Stimulated activated CD4-positive, alpha-beta T cell treated with anti-CD3 and anti-CD28 coated beads, Interleukin-12 subunit alpha, Interleukin-12 subunit beta, amount 100 ng/mL, for 48 hours (primary cell): ENCODE measurements at regions not wholly inside any gene's neighbourhood (a gene's known extent, or its start where the extent isn't known, plus 50 kb on each side); places are given as distances from the start of the nearest gene placed in this dataset.

Source experiments
- DNase-seq, 3 donors: peaks; one replicate each; pipeline ENCODE4 v3.0.0-alpha.2; 2020; ENCODE audit warnings: low read depth in 2 of 3, low spot score in 1 of 3

GRCh38 chr3:67896130-67896529 is 241.7 kb upstream of the SUCLG2 start:
- DNase-seq: no peak

- no peak for DNase-seq
These were observed 240.1 kb upstream of the SUCLG2 start for GRCh38 chr3:67894510-67894909.

GRCh38 chr3:67884345-67884744 is 229.9 kb upstream of the SUCLG2 start:
- no peak for DNase-seq

GRCh38 chr3:67883766-67884165 is 229.4 kb upstream of the SUCLG2 start:
- DNase-seq: no peak

- no peak for DNase-seq
These were observed 228.6 kb upstream of the SUCLG2 start for GRCh38 chr3:67882981-67883380.

- no peak for DNase-seq
These were observed 221.8 kb upstream of the SUCLG2 start for GRCh38 chr3:67876261-67876660.

GRCh38 chr3:67875858-67876257 is 221.4 kb upstream of the SUCLG2 start:
- DNase-seq: no peak

GRCh38 chr3:67875338-67875737 is 220.9 kb upstream of the SUCLG2 start:
- no peak for DNase-seq

- DNase-seq: no peak
These were observed 216.1 kb upstream of the SUCLG2 start for GRCh38 chr3:67870477-67870876.

- no peak for DNase-seq
These were observed 212.2 kb upstream of the SUCLG2 start for GRCh38 chr3:67866571-67866970.

GRCh38 chr3:67864587-67865183 is 210.3 kb upstream of the SUCLG2 start:
- no peak for DNase-seq

GRCh38 chr3:67863869-67864268 is 209.5 kb upstream of the SUCLG2 start:
- no peak for DNase-seq

GRCh38 chr3:67860429-67860828 is 206.0 kb upstream of the SUCLG2 start:
- DNase-seq: no peak

GRCh38 chr3:67858492-67858891 is 204.1 kb upstream of the SUCLG2 start:
- no peak for DNase-seq

GRCh38 chr3:67856718-67857117 is 202.3 kb upstream of the SUCLG2 start:
- DNase-seq: no peak

- DNase-seq: no peak
These were observed 200.3 kb upstream of the SUCLG2 start for GRCh38 chr3:67854663-67855062.

- DNase-seq: no peak
These were observed 199.1 kb upstream of the SUCLG2 start for GRCh38 chr3:67853520-67853919.

GRCh38 chr3:67848299-67848698 is 193.9 kb upstream of the SUCLG2 start:
- DNase-seq: no peak

- DNase-seq: no peak
These were observed 191.8 kb upstream of the SUCLG2 start for GRCh38 chr3:67846166-67846565.

- no peak for DNase-seq
These were observed 178.4 kb upstream of the SUCLG2 start for GRCh38 chr3:67832817-67833216.

- no peak for DNase-seq
These were observed 176.8 kb upstream of the SUCLG2 start for GRCh38 chr3:67831262-67831661.

GRCh38 chr3:67828486-67829010 is 174.1 kb upstream of the SUCLG2 start:
- no peak for DNase-seq

GRCh38 chr3:67821135-67821534 is 166.7 kb upstream of the SUCLG2 start:
- no peak for DNase-seq
